HEK293 (cell line): ENCODE measurements at regions not wholly inside any gene's neighbourhood (a gene's known extent, or its start where the extent isn't known, plus 50 kb on each side); places are given as distances from the start of the nearest gene placed in this dataset.

ENCODE experiments used
- CTCF ChIP-seq: fragments of 450-650 bp; formaldehyde crosslinking; IDR thresholded peaks from 2 replicates; pipeline ENCODE4 v1.5.1; 2016; ENCODE audit warnings: missing biosample characterization, missing genetic modification characterization
- ZBTB10 ChIP-seq: fragments of 450-650 bp; formaldehyde crosslinking; IDR thresholded peaks from 2 replicates; pipeline ENCODE4 v1.5.1; 2016; ENCODE audit warnings: missing biosample characterization, missing genetic modification characterization
- ZNF302 ChIP-seq: fragments of 450-650 bp; formaldehyde crosslinking; IDR thresholded peaks from 2 replicates; pipeline ENCODE4 v1.5.1; 2016; ENCODE audit warnings: missing biosample characterization, missing genetic modification characterization, low read depth

GRCh38 chr12:70190262-70191010, 52.8 kb upstream of the CNOT2 start:
- no peak for TF ChIP-seq CTCF (tag by site-specific recombination)
- TF ChIP-seq ZBTB10 (tag by site-specific recombination), result no peak
- no peak for TF ChIP-seq ZNF302 (tag by site-specific recombination)
